GM18909 (cell line): ENCODE measurements at regions not wholly inside any gene's neighbourhood (a gene's known extent, or its start where the extent isn't known, plus 50 kb on each side); places are given as distances from the start of the nearest gene placed in this dataset.

Experiments
- ATAC-seq: cut with Tn5 transposase; IDR thresholded peaks from one replicate; pipeline ENCODE4 v1.9.1; 2021; ENCODE audit warnings: mild to moderate bottlenecking; ENCODE audit not compliant: unreplicated experiment, poor library complexity

- ATAC-seq: no peak
Observed at GRCh38 chr16:85162478-85163277, 50.4 kb upstream of the CIBAR2 start.

GRCh38 chr16:85163278-85164112, 51.2 kb upstream of the CIBAR2 start:
- no peak for ATAC-seq

GRCh38 chr16:85164431-85164830, 52.2 kb upstream of the CIBAR2 start:
- no peak for ATAC-seq

GRCh38 chr16:85164838-85165516, 52.7 kb upstream of the CIBAR2 start:
- no peak for ATAC-seq

GRCh38 chr16:85165781-85166180, 53.5 kb upstream of the CIBAR2 start:
- ATAC-seq: no peak

- no peak for ATAC-seq
Observed at GRCh38 chr16:85166281-85166680, 54.0 kb upstream of the CIBAR2 start.

- no peak for ATAC-seq
Observed at GRCh38 chr16:85166699-85167588, 54.7 kb upstream of the CIBAR2 start.

GRCh38 chr16:85167589-85168537, 55.6 kb upstream of the CIBAR2 start:
- ATAC-seq: no peak

GRCh38 chr16:85168732-85169256, 56.5 kb upstream of the CIBAR2 start:
- no peak for ATAC-seq

- no peak for ATAC-seq
Observed at GRCh38 chr16:85169333-85170065, 57.2 kb upstream of the CIBAR2 start.

GRCh38 chr16:85170066-85170491, 57.8 kb upstream of the CIBAR2 start:
- ATAC-seq: no peak

GRCh38 chr16:85170590-85171003, 58.3 kb upstream of the CIBAR2 start:
- ATAC-seq: no peak

GRCh38 chr16:85171004-85171758, 58.9 kb upstream of the CIBAR2 start:
- no peak for ATAC-seq

- ATAC-seq: no peak
Observed at GRCh38 chr16:85171759-85172454, 59.6 kb upstream of the CIBAR2 start.

- ATAC-seq: no peak
Observed at GRCh38 chr16:85172455-85173145, 60.3 kb upstream of the CIBAR2 start.
